Activated CD4-positive, alpha-beta T cell treated with anti-CD3 and anti-CD28 coated beads for 48 hours (primary cell): ENCODE measurements at regions not wholly inside any gene's neighbourhood (a gene's known extent, or its start where the extent isn't known, plus 50 kb on each side); places are given as distances from the start of the nearest gene placed in this dataset.

Experiments
- DNase-seq: peaks from one replicate; pipeline ENCODE4 v3.0.0-alpha.2; 2020

- no peak for DNase-seq
These were observed 243.1 kb downstream of the HTR1A start for GRCh38 chr5:63719147-63719546.

GRCh38 chr5:63700241-63700640, 262.0 kb downstream of the HTR1A start:
- DNase-seq, result no peak

- no peak for DNase-seq
These were observed 264.4 kb downstream of the HTR1A start for GRCh38 chr5:63697811-63698210.

GRCh38 chr5:63690546-63690945, 271.7 kb downstream of the HTR1A start:
- no peak for DNase-seq

GRCh38 chr5:63687854-63688516, 274.3 kb downstream of the HTR1A start:
- no peak for DNase-seq

- DNase-seq, result no peak
These were observed 275.3 kb downstream of the HTR1A start for GRCh38 chr5:63686938-63687337.

- DNase-seq, result no peak
These were observed 276.1 kb downstream of the HTR1A start for GRCh38 chr5:63686181-63686580.

- DNase-seq, result no peak
These were observed 276.8 kb downstream of the HTR1A start for GRCh38 chr5:63685454-63685853.

GRCh38 chr5:63674881-63675280, 287.4 kb downstream of the HTR1A start:
- no peak for DNase-seq

GRCh38 chr5:63655043-63655442, 307.2 kb downstream of the HTR1A start:
- no peak for DNase-seq

- DNase-seq, result no peak
These were observed 311.7 kb downstream of the HTR1A start for GRCh38 chr5:63650581-63650980.

GRCh38 chr5:63648376-63648775, 313.9 kb downstream of the HTR1A start:
- no peak for DNase-seq

- no peak for DNase-seq
These were observed 332.2 kb downstream of the HTR1A start for GRCh38 chr5:63629951-63630630.

- DNase-seq, result no peak
These were observed 348.8 kb downstream of the HTR1A start for GRCh38 chr5:63613442-63613841.

- no peak for DNase-seq
These were observed 358.2 kb downstream of the HTR1A start for GRCh38 chr5:63603996-63604395.

GRCh38 chr5:63602971-63603370, 359.3 kb downstream of the HTR1A start:
- no peak for DNase-seq

- no peak for DNase-seq
These were observed 366.0 kb downstream of the HTR1A start for GRCh38 chr5:63596254-63596653.

GRCh38 chr5:63573380-63573779, 388.9 kb downstream of the HTR1A start:
- DNase-seq, result no peak

- DNase-seq, result no peak
These were observed 389.5 kb downstream of the HTR1A start for GRCh38 chr5:63572740-63573139.

- DNase-seq, result no peak
These were observed 391.5 kb downstream of the HTR1A start for GRCh38 chr5:63570752-63571151.

GRCh38 chr5:63564789-63565188, 397.5 kb downstream of the HTR1A start:
- no peak for DNase-seq

GRCh38 chr5:63563008-63563917, 399.0 kb downstream of the HTR1A start:
- DNase-seq, result no peak

- DNase-seq, result no peak
These were observed 406.4 kb downstream of the HTR1A start for GRCh38 chr5:63555874-63556273.

- no peak for DNase-seq
These were observed 408.1 kb downstream of the HTR1A start for GRCh38 chr5:63554191-63554590.
